Testis (tissue), 2 donors: ENCODE measurements at regions not wholly inside any gene's neighbourhood (a gene's known extent, or its start where the extent isn't known, plus 50 kb on each side); places are given as distances from the start of the nearest gene placed in this dataset.

ENCODE experiments used
- DNase-seq: peaks from one replicate; pipeline ENCODE4 v3.0.0-alpha.2; 2019
- H3K27ac ChIP-seq, 2 donors: fragments of 200-600 bp; sonication (generic); one replicate each; pipeline ENCODE4 v1.5.1; 2019
- H3K27me3 ChIP-seq: fragments of 200-600 bp; sonication (generic); one replicate; pipeline ENCODE4 v1.5.1; 2019
- H3K36me3 ChIP-seq: fragments of 200-600 bp; sonication (generic); one replicate; pipeline ENCODE4 v1.5.1; 2017; ENCODE audit warnings: low read depth; ENCODE audit errors: missing control alignments
- H3K4me1 ChIP-seq: fragments of 200-600 bp; sonication (generic); one replicate; pipeline ENCODE4 v1.5.1; 2019
- H3K4me3 ChIP-seq, 2 donors: fragments of 200-600 bp; sonication (generic); one replicate each; pipeline ENCODE4 v1.5.1; 2017 to 2019
- H3K9me3 ChIP-seq: fragments of 200-600 bp; sonication (generic); one replicate; pipeline ENCODE4 v1.5.1; 2017
- CTCF ChIP-seq, 3 experiments: fragments of 450-650 bp in 2 of 3; fragments of 200-600 bp in 1 of 3; sonication (generic) in 1 of 3; IDR thresholded peaks; one replicate each; pipeline ENCODE4 v1.5.1; 2016 to 2019; ENCODE audit warnings: antibody characterized with exemption in 3 of 3, mild to moderate bottlenecking in 2 of 3, moderate library complexity in 1 of 3
- POLR2A ChIP-seq: fragments of 450-650 bp; IDR thresholded peaks from one replicate; pipeline ENCODE4 v1.6.1; 2017; ENCODE audit warnings: antibody characterized with exemption, mild to moderate bottlenecking, moderate library complexity
- WGBS, 2 donors: methylation state at CpG; one replicate each; pipeline ENCODE4 v1.1.5; 2018; 5-methylcytosine and 5-hydroxymethylcytosine counted together
- intact Hi-C: fragments of 100-400 bp; cut with DNase I; formaldehyde crosslinking; loops from one replicate; pipeline ENCODE4 v1.15.1; 2023; ENCODE audit warnings: low total_unique reads

- Histone ChIP-seq H3K4me3 (no peak overlapping the region), H3K4me1 (no peaks in the 10 kb centered on the region), H3K27ac (no peak overlapping the region), H3K36me3 (no peaks in the 10 kb centered on the region), H3K27me3 (no peaks in the 10 kb centered on the region), H3K9me3 (no peaks in the 10 kb centered on the region)
- TF ChIP-seq CTCF (IDR thresholded peaks at IDR 0.05) (no peak), POLR2A (no peak)
- 63 to 82% methylated on average over 3 of the region's 3 CpGs for WGBS, 2 donors
- intact Hi-C loops, result no loop called here
- no peak for DNase-seq
Measured at GRCh38 chr17:72056727-72057290, 64.0 kb upstream of the SOX9 start.

- TF ChIP-seq POLR2A (no peak), CTCF (IDR thresholded peaks at IDR 0.05) (no peak)
- Histone ChIP-seq H3K27ac (no peak overlapping the region), H3K27me3 (no peaks in the 10 kb centered on the region), H3K4me3 (no peak overlapping the region), H3K36me3 (no peaks in the 10 kb centered on the region), H3K9me3 (no peaks in the 10 kb centered on the region), H3K4me1 (no peaks in the 10 kb centered on the region)
- intact Hi-C loops, result no loop called here
- WGBS, 2 donors, result 92 to 96% methylated on average over 1 of the region's 1 CpG
- DNase-seq, result no peak
Measured at GRCh38 chr17:72060084-72060483, 60.7 kb upstream of the SOX9 start.

GRCh38 chr17:72063262-72063661, 57.6 kb upstream of the SOX9 start:
- no peaks in the 10 kb centered on the region for H3K4me1 ChIP-seq

GRCh38 chr17:72063756-72064450, 56.9 kb upstream of the SOX9 start:
- no peak overlapping the region for H3K27ac ChIP-seq
- no peaks in the 10 kb centered on the region for H3K4me1 ChIP-seq
- 62 to 66% methylated on average over 4 of the region's 4 CpGs for WGBS, 2 donors
- no peaks in the 10 kb centered on the region for H3K27me3 ChIP-seq
- no peaks in the 10 kb centered on the region for H3K9me3 ChIP-seq
- intact Hi-C loops, result no loop called here
- no peak for TF ChIP-seq POLR2A
- TF ChIP-seq CTCF (IDR thresholded peaks at IDR 0.05), result no peak
- H3K36me3 ChIP-seq, result no peaks in the 10 kb centered on the region
- H3K4me3 ChIP-seq, result no peak overlapping the region
- DNase-seq, result no peak

More at GRCh38 chr17:72063262-72063661, 57.6 kb upstream of the SOX9 start:
- H3K27me3 ChIP-seq, result no peaks in the 10 kb centered on the region
- 80 to 82% methylated on average over 3 of the region's 3 CpGs for WGBS, 2 donors
- H3K4me3 ChIP-seq, result no peak overlapping the region
- intact Hi-C loops, result no loop called here
- TF ChIP-seq POLR2A, result no peak
- no peak for TF ChIP-seq CTCF (IDR thresholded peaks at IDR 0.05)
- H3K9me3 ChIP-seq, result no peaks in the 10 kb centered on the region
- H3K36me3 ChIP-seq, result no peaks in the 10 kb centered on the region
- no peak for DNase-seq
- no peak overlapping the region for H3K27ac ChIP-seq
